HEK293T (cell line): ENCODE measurements at regions not wholly inside any gene's neighbourhood (a gene's known extent, or its start where the extent isn't known, plus 50 kb on each side); places are given as distances from the start of the nearest gene placed in this dataset.

Experiments
- ELF4 ChIP-seq: fragments of 450-650 bp; IDR thresholded peaks from 2 replicates; pipeline ENCODE4 v1.6.1; 2017; ENCODE audit warnings: antibody characterized with exemption
- SUZ12 ChIP-seq: fragments of 450-650 bp; IDR thresholded peaks from 2 replicates; pipeline ENCODE4 v1.6.1; 2016; ENCODE audit warnings: mild to moderate bottlenecking
- TARDBP ChIP-seq: fragments of 450-650 bp; IDR thresholded peaks from 2 replicates; pipeline ENCODE4 v1.6.1; 2016

- TF ChIP-seq SUZ12 (no peak), ELF4 (no peak), TARDBP (no peak)
These were observed 1157.4 kb upstream of the AUTS2 start for GRCh38 chr7:68440866-68441265.
